Left ventricle myocardium inferior (tissue), 1 donor: ENCODE measurements at regions not wholly inside any gene's neighbourhood (a gene's known extent, or its start where the extent isn't known, plus 50 kb on each side); places are given as distances from the start of the nearest gene placed in this dataset.

ENCODE experiments used
- DNase-seq: peaks from one replicate; pipeline ENCODE4 v3.0.0-alpha.2; 2020
- H3K27ac ChIP-seq: fragments of 200-600 bp; replicated peaks from 2 replicates; pipeline ENCODE4 v1.8.0; 2021
- H3K27me3 ChIP-seq: fragments of 200-600 bp; 2 replicates; pipeline ENCODE4 v1.8.0; 2021; ENCODE audit warnings: low read depth
- H3K36me3 ChIP-seq: fragments of 200-600 bp; 2 replicates; pipeline ENCODE4 v1.8.0; 2021
- H3K4me1 ChIP-seq: fragments of 200-600 bp; 2 replicates; pipeline ENCODE4 v1.8.0; 2021
- H3K4me3 ChIP-seq: fragments of 200-600 bp; 2 replicates; pipeline ENCODE4 v1.8.0; 2021; ENCODE audit warnings: mild to moderate bottlenecking, moderate library complexity
- H3K9me3 ChIP-seq: fragments of 200-600 bp; replicated peaks from 2 replicates; pipeline ENCODE4 v1.8.0; 2021
- CTCF ChIP-seq: fragments of 200-600 bp; IDR thresholded peaks from 2 replicates; pipeline ENCODE4 v1.8.0; 2021; ENCODE audit warnings: antibody characterized with exemption, mild to moderate bottlenecking, borderline replicate concordance
- intact Hi-C: fragments of 100-400 bp; cut with micrococcal nuclease; formaldehyde crosslinking; loops from one replicate; pipeline ENCODE4 v1.11.0; 2022
- donor health status: DM: no; HTN: yes; CAD: no; lungs with severe emphysema.

- Histone ChIP-seq H3K9me3 (no peaks in the 10 kb centered on the region), H3K36me3 (no peaks in the 10 kb centered on the region), H3K4me3 (no peak overlapping the region), H3K27ac (no peak overlapping the region), H3K4me1 (no peaks in the 10 kb centered on the region), H3K27me3 (no peaks in the 10 kb centered on the region)
- intact Hi-C loops = no loop called here
- no peak for TF ChIP-seq CTCF
- no peak for DNase-seq
Observed at GRCh38 chr5:165152058-165152457, 1646.6 kb downstream of the MAT2B start.

GRCh38 chr5:165157219-165157618 lies 1651.8 kb downstream of the MAT2B start:
- no peaks in the 10 kb centered on the region for H3K4me1 ChIP-seq
- H3K36me3 ChIP-seq = no peaks in the 10 kb centered on the region
- H3K9me3 ChIP-seq = no peaks in the 10 kb centered on the region
- DNase-seq = no peak
- intact Hi-C loops = no loop called here
- no peaks in the 10 kb centered on the region for H3K27me3 ChIP-seq
- no peak overlapping the region for H3K27ac ChIP-seq
- no peak overlapping the region for H3K4me3 ChIP-seq
- no peak for TF ChIP-seq CTCF

GRCh38 chr5:165161204-165161603 lies 1655.8 kb downstream of the MAT2B start:
- no peak for DNase-seq
- Histone ChIP-seq H3K36me3 (no peaks in the 10 kb centered on the region), H3K27me3 (no peaks in the 10 kb centered on the region), H3K4me3 (no peak overlapping the region), H3K4me1 (no peaks in the 10 kb centered on the region), H3K9me3 (no peaks in the 10 kb centered on the region), H3K27ac (no peak overlapping the region)
- intact Hi-C loops = no loop called here
- no peak for TF ChIP-seq CTCF

- Histone ChIP-seq H3K9me3 (peaks cover 5% of the 10 kb centered on the region), H3K36me3 (no peaks in the 10 kb centered on the region), H3K4me3 (no peak overlapping the region), H3K27ac (no peak overlapping the region), H3K4me1 (no peaks in the 10 kb centered on the region), H3K27me3 (no peaks in the 10 kb centered on the region)
- intact Hi-C loops = no loop called here
- no peak for DNase-seq
- TF ChIP-seq CTCF = no peak
Observed at GRCh38 chr5:165163861-165164260, 1658.4 kb downstream of the MAT2B start.

GRCh38 chr5:165173651-165174050 lies 1668.2 kb downstream of the MAT2B start:
- H3K27ac ChIP-seq = no peak overlapping the region
- no peaks in the 10 kb centered on the region for H3K4me1 ChIP-seq
- TF ChIP-seq CTCF = no peak
- no peak overlapping the region for H3K4me3 ChIP-seq
- peaks cover 9% of the 10 kb centered on the region for H3K9me3 ChIP-seq
- intact Hi-C loops = no loop called here
- H3K27me3 ChIP-seq = no peaks in the 10 kb centered on the region
- no peak for DNase-seq
- no peaks in the 10 kb centered on the region for H3K36me3 ChIP-seq

- Histone ChIP-seq H3K4me1 (no peaks in the 10 kb centered on the region), H3K36me3 (no peaks in the 10 kb centered on the region), H3K9me3 (peaks cover 9% of the 10 kb centered on the region), H3K4me3 (no peak overlapping the region), H3K27me3 (no peaks in the 10 kb centered on the region), H3K27ac (no peak overlapping the region)
- no peak for DNase-seq
- no peak for TF ChIP-seq CTCF
- intact Hi-C loops = no loop called here
Observed at GRCh38 chr5:165175041-165175440, 1669.6 kb downstream of the MAT2B start.
